HEK293 (cell line): ENCODE measurements at regions not wholly inside any gene's neighbourhood (a gene's known extent, or its start where the extent isn't known, plus 50 kb on each side); places are given as distances from the start of the nearest gene placed in this dataset.

ENCODE experiments used
- KLF8 ChIP-seq: fragments of 450-650 bp; formaldehyde crosslinking; IDR thresholded peaks from 2 replicates; pipeline ENCODE4 v1.5.1; 2016; ENCODE audit warnings: missing biosample characterization, missing genetic modification characterization
- TRIM28 ChIP-seq: IDR thresholded peaks from 2 replicates; pipeline ENCODE4 v1.6.1; 2011; ENCODE audit warnings: low read length, control low read depth, borderline replicate concordance
- ZNF239 ChIP-seq: fragments of 450-650 bp; formaldehyde crosslinking; IDR thresholded peaks from 2 replicates; pipeline ENCODE4 v1.5.1; 2016; ENCODE audit warnings: missing biosample characterization, missing genetic modification characterization
- ZNF530 ChIP-seq: fragments of 450-650 bp; formaldehyde crosslinking; IDR thresholded peaks from 2 replicates; pipeline ENCODE4 v1.5.1; 2016; ENCODE audit warnings: low read depth, missing biosample characterization, missing genetic modification characterization
- ZXDB ChIP-seq: fragments of 450-650 bp; formaldehyde crosslinking; IDR thresholded peaks from 2 replicates; pipeline ENCODE4 v1.5.1; 2016; ENCODE audit warnings: missing biosample characterization, missing genetic modification characterization

DNA sequence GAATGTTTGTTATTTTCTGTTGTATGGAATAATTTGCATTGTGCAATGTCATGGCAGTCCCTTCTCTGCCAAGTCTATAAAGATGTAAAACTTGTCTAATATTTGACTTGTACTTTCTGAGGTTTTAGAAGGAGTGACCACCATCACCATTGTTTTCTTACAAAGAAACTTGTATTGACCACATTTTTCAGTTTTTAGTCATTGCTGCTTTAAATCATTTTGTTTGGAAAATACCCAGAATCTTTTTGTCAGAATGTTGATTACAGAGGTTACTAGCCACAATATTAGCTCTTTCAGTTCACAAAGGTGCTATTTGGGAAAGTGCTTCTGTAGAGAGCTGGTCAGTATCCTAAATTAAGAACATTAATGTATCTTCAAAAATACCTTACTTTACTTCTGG is 532.4 kb upstream of the GBE1 start:
- TF ChIP-seq KLF8 (no peak), ZXDB (tag by site-specific recombination) (no peak), TRIM28 (no peak), ZNF239 (tag by site-specific recombination) (no peak), ZNF530 (no peak)
